Stomach (tissue), 4 donors: ENCODE measurements at regions not wholly inside any gene's neighbourhood (a gene's known extent, or its start where the extent isn't known, plus 50 kb on each side); places are given as distances from the start of the nearest gene placed in this dataset.

Experiments
- POLR2A ChIP-seq, 4 donors: fragments of 450-650 bp; IDR thresholded peaks; one replicate each; pipeline ENCODE4 v1.6.1; 2016; ENCODE audit warnings: antibody characterized with exemption in 4 of 4, control low read depth in 2 of 4, mild to moderate bottlenecking in 1 of 4, moderate library complexity in 1 of 4
- POLR2AphosphoS5 ChIP-seq, 3 donors: sonication (generic); formaldehyde crosslinking; IDR thresholded peaks; one replicate each; pipeline ENCODE4 v1.6.1; 2016; ENCODE audit warnings: antibody characterized with exemption in 3 of 3
- TF ChIP-seq, protein P1 (sequence below), 7 experiments: fragments of 450-650 bp in 4 of 7; fragments of 200-600 bp in 3 of 7; sonication (generic) in 3 of 7; IDR thresholded peaks; one replicate each; pipeline ENCODE4 v1.5.1; 2016 to 2019; ENCODE audit warnings: antibody characterized with exemption in 7 of 7, control low read depth in 2 of 7, mild to moderate bottlenecking in 1 of 7

DNA sequence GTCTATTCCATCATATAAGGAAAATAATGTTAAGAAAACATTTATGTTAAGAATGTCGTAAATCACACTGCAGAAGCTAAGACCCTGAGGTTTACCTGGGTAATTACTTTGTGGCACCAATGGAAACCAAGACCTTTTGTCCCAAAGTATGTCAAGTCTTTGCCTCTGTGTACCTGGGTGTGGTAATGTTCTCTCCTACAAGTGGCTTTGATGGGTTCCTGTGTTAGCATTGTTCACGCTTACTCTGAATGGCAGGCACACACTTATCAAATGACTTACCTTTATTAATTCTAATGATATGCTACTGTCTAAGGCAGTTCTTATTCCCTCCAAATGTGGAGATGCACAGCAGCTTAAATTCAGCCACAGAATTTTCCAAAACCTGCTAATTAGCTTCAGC is 206.1 kb downstream of the KCTD12 start:
- TF ChIP-seq POLR2AphosphoS5 (IDR thresholded peaks at IDR 0.05) (no peak), POLR2A (IDR thresholded peaks at IDR 0.05) (no peak)
- TF ChIP-seq, protein P1, sequence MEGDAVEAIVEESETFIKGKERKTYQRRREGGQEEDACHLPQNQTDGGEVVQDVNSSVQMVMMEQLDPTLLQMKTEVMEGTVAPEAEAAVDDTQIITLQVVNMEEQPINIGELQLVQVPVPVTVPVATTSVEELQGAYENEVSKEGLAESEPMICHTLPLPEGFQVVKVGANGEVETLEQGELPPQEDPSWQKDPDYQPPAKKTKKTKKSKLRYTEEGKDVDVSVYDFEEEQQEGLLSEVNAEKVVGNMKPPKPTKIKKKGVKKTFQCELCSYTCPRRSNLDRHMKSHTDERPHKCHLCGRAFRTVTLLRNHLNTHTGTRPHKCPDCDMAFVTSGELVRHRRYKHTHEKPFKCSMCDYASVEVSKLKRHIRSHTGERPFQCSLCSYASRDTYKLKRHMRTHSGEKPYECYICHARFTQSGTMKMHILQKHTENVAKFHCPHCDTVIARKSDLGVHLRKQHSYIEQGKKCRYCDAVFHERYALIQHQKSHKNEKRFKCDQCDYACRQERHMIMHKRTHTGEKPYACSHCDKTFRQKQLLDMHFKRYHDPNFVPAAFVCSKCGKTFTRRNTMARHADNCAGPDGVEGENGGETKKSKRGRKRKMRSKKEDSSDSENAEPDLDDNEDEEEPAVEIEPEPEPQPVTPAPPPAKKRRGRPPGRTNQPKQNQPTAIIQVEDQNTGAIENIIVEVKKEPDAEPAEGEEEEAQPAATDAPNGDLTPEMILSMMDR (IDR thresholded peaks at IDR 0.05), result no peak
